Natural killer cell treated with Interleukin-12 subunit alpha and Interleukin-12 subunit beta and Interleukin-15 and Interleukin-18, amount 100 ng/mL, for 72 hours (primary cell): ENCODE measurements at regions not wholly inside any gene's neighbourhood (a gene's known extent, or its start where the extent isn't known, plus 50 kb on each side); places are given as distances from the start of the nearest gene placed in this dataset.
A peak's percentile ranks its signal among the peaks of the same experiment; 100 is the strongest.

Experiments used
- ATAC-seq, 2 donors: fragments of 150-1000 bp; cut with Tn5 transposase in 1 of 2; sonication (Bioruptor Pico), chemical (Tn5 transposase) in 1 of 2; 2 replicates each; pipeline ENCODE4 v1.10.0; 2021
- DNase-seq: peaks from one replicate; pipeline ENCODE4 v3.0.0; 2022; ENCODE audit warnings: low spot score
- H3K27ac Mint-ChIP-seq, 2 donors: 1 replicate in 1 of 2; 2 replicates in 1 of 2; pipeline ENCODE4 v1.8.0; 2022; ENCODE audit warnings: mixed read lengths in 2 of 2, mild to moderate bottlenecking in 1 of 2, moderate library complexity in 1 of 2
- H3K27me3 Mint-ChIP-seq, 2 donors: 1 replicate in 1 of 2; 2 replicates in 1 of 2; pipeline ENCODE4 v1.8.0; 2022; ENCODE audit warnings: mixed read lengths in 2 of 2
- H3K36me3 Mint-ChIP-seq: one replicate; pipeline ENCODE4 v1.8.0; 2022; ENCODE audit warnings: mixed read lengths
- H3K4me1 Mint-ChIP-seq, 2 donors: 1 replicate in 1 of 2; 2 replicates in 1 of 2; pipeline ENCODE4 v1.8.0; 2022; ENCODE audit warnings: low read depth in 2 of 2, mixed read lengths in 2 of 2, mild to moderate bottlenecking in 1 of 2
- H3K4me3 Mint-ChIP-seq: one replicate; pipeline ENCODE4 v1.8.0; 2022; ENCODE audit warnings: mixed read lengths
- H3K9me3 Mint-ChIP-seq: 2 replicates; pipeline ENCODE4 v1.8.0; 2022; ENCODE audit warnings: mixed read lengths

- DNase-seq: no peak
- Mint-ChIP-seq H3K4me3 (no peak overlapping the region), H3K27me3 (peaks cover 5 to 24% of the 10 kb centered on the region in 2 donors), H3K4me1 (no peaks in the 10 kb centered on the region), H3K27ac (no peak overlapping the region), H3K36me3 (no peaks in the 10 kb centered on the region), H3K9me3 (no peaks in the 10 kb centered on the region)
- no peak for ATAC-seq
These were observed 408.7 kb upstream of the ADARB2 start for GRCh38 chr10:2145926-2146478.

- ATAC-seq (no peak), DNase-seq (no peak)
- no peaks in the 10 kb centered on the region for H3K4me1 Mint-ChIP-seq
- H3K27ac Mint-ChIP-seq: no peak overlapping the region
- H3K9me3 Mint-ChIP-seq: no peaks in the 10 kb centered on the region
- no peak overlapping the region for H3K4me3 Mint-ChIP-seq
- no peaks in the 10 kb centered on the region for H3K36me3 Mint-ChIP-seq
- peaks cover 5 to 24% of the 10 kb centered on the region in 2 donors for H3K27me3 Mint-ChIP-seq
These were observed 408.2 kb upstream of the ADARB2 start for GRCh38 chr10:2145491-2145890.

- no peak for DNase-seq
- Mint-ChIP-seq H3K9me3 (no peaks in the 10 kb centered on the region), H3K4me1 (no peaks in the 10 kb centered on the region), H3K27me3 (peaks cover 5 to 24% of the 10 kb centered on the region in 2 donors), H3K36me3 (no peaks in the 10 kb centered on the region), H3K27ac (no peak overlapping the region), H3K4me3 (no peak overlapping the region)
- no peak for ATAC-seq
These were observed 407.3 kb upstream of the ADARB2 start for GRCh38 chr10:2144584-2144983.

GRCh38 chr10:2143213-2143835, 406.0 kb upstream of the ADARB2 start:
- ATAC-seq (no peak), DNase-seq (no peak)
- H3K4me1 Mint-ChIP-seq: no peaks in the 10 kb centered on the region
- no peaks in the 10 kb centered on the region for H3K9me3 Mint-ChIP-seq
- H3K27ac Mint-ChIP-seq: no peak overlapping the region
- H3K4me3 Mint-ChIP-seq: no peak overlapping the region
- H3K27me3 Mint-ChIP-seq: peaks cover 5 to 22% of the 10 kb centered on the region in 2 donors
- H3K36me3 Mint-ChIP-seq: no peaks in the 10 kb centered on the region

- H3K9me3 Mint-ChIP-seq: peaks cover 7% of the 10 kb centered on the region
- no peaks in the 10 kb centered on the region for H3K4me1 Mint-ChIP-seq
- H3K4me3 Mint-ChIP-seq: no peak overlapping the region
- ATAC-seq (no peak), DNase-seq (no peak)
- peaks cover 2 to 15% of the 10 kb centered on the region in 2 donors for H3K27me3 Mint-ChIP-seq
- H3K27ac Mint-ChIP-seq: no peak overlapping the region
- H3K36me3 Mint-ChIP-seq: no peaks in the 10 kb centered on the region
These were observed 402.4 kb upstream of the ADARB2 start for GRCh38 chr10:2139746-2140145.

- Mint-ChIP-seq H3K9me3 (peaks cover 10% of the 10 kb centered on the region), H3K27me3 (peaks cover 0 to 8% of the 10 kb centered on the region in 2 donors), H3K27ac (no peak overlapping the region), H3K36me3 (no peaks in the 10 kb centered on the region), H3K4me1 (no peaks in the 10 kb centered on the region), H3K4me3 (no peak overlapping the region)
- ATAC-seq (peak in 1 of 2 donors; percentile 6), DNase-seq (no peak)
These were observed 400.3 kb upstream of the ADARB2 start for GRCh38 chr10:2137549-2138174.

GRCh38 chr10:2130705-2131305, 393.5 kb upstream of the ADARB2 start:
- Mint-ChIP-seq H3K27ac (no peak overlapping the region), H3K27me3 (peaks cover 0 to 7% of the 10 kb centered on the region in 2 donors), H3K9me3 (peaks cover 6% of the 10 kb centered on the region), H3K4me1 (no peaks in the 10 kb centered on the region), H3K4me3 (no peak overlapping the region), H3K36me3 (no peaks in the 10 kb centered on the region)
- DNase-seq (no peak), ATAC-seq (no peak)

- H3K9me3 Mint-ChIP-seq: peaks cover 3% of the 10 kb centered on the region
- DNase-seq (no peak), ATAC-seq (no peak)
- no peak overlapping the region for H3K4me3 Mint-ChIP-seq
- H3K36me3 Mint-ChIP-seq: no peaks in the 10 kb centered on the region
- no peaks in the 10 kb centered on the region for H3K4me1 Mint-ChIP-seq
- H3K27ac Mint-ChIP-seq: no peak overlapping the region
- peaks cover 0 to 7% of the 10 kb centered on the region in 2 donors for H3K27me3 Mint-ChIP-seq
These were observed 391.7 kb upstream of the ADARB2 start for GRCh38 chr10:2128991-2129390.

- DNase-seq (no peak), ATAC-seq (no peak)
- Mint-ChIP-seq H3K27ac (no peak overlapping the region), H3K4me3 (no peak overlapping the region), H3K4me1 (no peaks in the 10 kb centered on the region), H3K36me3 (no peaks in the 10 kb centered on the region), H3K9me3 (no peaks in the 10 kb centered on the region), H3K27me3 (peaks cover 0 to 7% of the 10 kb centered on the region in 2 donors)
These were observed 386.8 kb upstream of the ADARB2 start for GRCh38 chr10:2124135-2124534.

GRCh38 chr10:2122431-2123124, 385.3 kb upstream of the ADARB2 start:
- Mint-ChIP-seq H3K27ac (no peak overlapping the region), H3K27me3 (peaks cover 0 to 7% of the 10 kb centered on the region in 2 donors), H3K9me3 (no peaks in the 10 kb centered on the region), H3K4me1 (no peaks in the 10 kb centered on the region), H3K36me3 (no peaks in the 10 kb centered on the region), H3K4me3 (no peak overlapping the region)
- DNase-seq (no peak), ATAC-seq (no peak)

GRCh38 chr10:2121929-2122328, 384.6 kb upstream of the ADARB2 start:
- H3K27ac Mint-ChIP-seq: no peak overlapping the region
- no peaks in the 10 kb centered on the region for H3K9me3 Mint-ChIP-seq
- H3K36me3 Mint-ChIP-seq: no peaks in the 10 kb centered on the region
- peaks cover 0 to 7% of the 10 kb centered on the region in 2 donors for H3K27me3 Mint-ChIP-seq
- DNase-seq: no peak
- ATAC-seq: no peak
- H3K4me1 Mint-ChIP-seq: no peaks in the 10 kb centered on the region
- no peak overlapping the region for H3K4me3 Mint-ChIP-seq

GRCh38 chr10:2121315-2121714, 384.0 kb upstream of the ADARB2 start:
- H3K27ac Mint-ChIP-seq: no peak overlapping the region

GRCh38 chr10:2120746-2121145, 383.4 kb upstream of the ADARB2 start:
- no peak overlapping the region for H3K4me3 Mint-ChIP-seq
- no peaks in the 10 kb centered on the region for H3K36me3 Mint-ChIP-seq

More at GRCh38 chr10:2121315-2121714, 384.0 kb upstream of the ADARB2 start:
- DNase-seq (no peak), ATAC-seq (no peak)
- H3K27me3 Mint-ChIP-seq: peaks cover 0 to 7% of the 10 kb centered on the region in 2 donors
- H3K9me3 Mint-ChIP-seq: no peaks in the 10 kb centered on the region
- H3K36me3 Mint-ChIP-seq: no peaks in the 10 kb centered on the region
- H3K4me3 Mint-ChIP-seq: no peak overlapping the region
- H3K4me1 Mint-ChIP-seq: no peaks in the 10 kb centered on the region

GRCh38 chr10:2119316-2119715, 382.0 kb upstream of the ADARB2 start:
- ATAC-seq (no peak), DNase-seq (no peak)
- no peaks in the 10 kb centered on the region for H3K9me3 Mint-ChIP-seq
- H3K4me3 Mint-ChIP-seq: no peak overlapping the region
- H3K27ac Mint-ChIP-seq: no peak overlapping the region
- H3K4me1 Mint-ChIP-seq: no peaks in the 10 kb centered on the region
- H3K36me3 Mint-ChIP-seq: no peaks in the 10 kb centered on the region
- H3K27me3 Mint-ChIP-seq: peaks cover 0 to 7% of the 10 kb centered on the region in 2 donors

More at GRCh38 chr10:2120746-2121145, 383.4 kb upstream of the ADARB2 start:
- H3K9me3 Mint-ChIP-seq: no peaks in the 10 kb centered on the region
- H3K4me1 Mint-ChIP-seq: no peaks in the 10 kb centered on the region
- peaks cover 0 to 7% of the 10 kb centered on the region in 2 donors for H3K27me3 Mint-ChIP-seq
- H3K27ac Mint-ChIP-seq: no peak overlapping the region
- no peak for DNase-seq
- no peak for ATAC-seq
